ENCODE measurements at regions not wholly inside any gene's neighbourhood (a gene's known extent, or its start where the extent isn't known, plus 50 kb on each side); places are given as distances from the start of the nearest gene placed in this dataset.
A peak's percentile ranks its signal among the peaks of the same experiment; 100 is the strongest.

DNA sequence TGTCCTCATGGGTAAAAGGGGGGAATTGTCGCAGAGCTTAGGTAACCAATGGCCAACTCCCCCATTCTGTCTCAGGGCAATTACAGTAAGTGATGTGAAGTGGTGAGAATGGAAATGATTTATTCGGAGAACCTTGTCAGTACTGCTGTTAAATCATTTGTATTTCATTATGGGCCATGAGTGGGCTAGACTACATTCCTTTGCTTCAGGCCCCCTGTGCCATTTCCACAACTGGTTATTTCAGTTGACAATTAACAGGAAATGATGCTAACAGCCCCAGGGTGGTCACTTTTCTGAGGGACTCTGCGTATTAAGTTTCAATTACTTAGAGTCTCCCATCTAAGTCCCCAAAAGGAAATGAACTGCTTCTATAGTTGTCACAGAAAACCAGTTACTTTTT, 653.7 kb downstream of the CCDC171 start:
- POLR2A ChIA-PET: no interaction called here
- ATAC-seq (no peak), DNase-seq (no peak)
- Mint-ChIP-seq H3K4me1 (peaks cover 10 to 12% (median 11%) of the 10 kb centered on the region in 4 donors), H3K27ac (no peak overlapping the region), H3K36me3 (no peaks in the 10 kb centered on the region), H3K9me3 (peaks cover 0 to 14% (median 2%) of the 10 kb centered on the region in 9 donors), H3K27me3 (peaks cover 0 to 2% (median 0%) of the 10 kb centered on the region in 5 donors), H3K4me3 (no peak overlapping the region)

DNA sequence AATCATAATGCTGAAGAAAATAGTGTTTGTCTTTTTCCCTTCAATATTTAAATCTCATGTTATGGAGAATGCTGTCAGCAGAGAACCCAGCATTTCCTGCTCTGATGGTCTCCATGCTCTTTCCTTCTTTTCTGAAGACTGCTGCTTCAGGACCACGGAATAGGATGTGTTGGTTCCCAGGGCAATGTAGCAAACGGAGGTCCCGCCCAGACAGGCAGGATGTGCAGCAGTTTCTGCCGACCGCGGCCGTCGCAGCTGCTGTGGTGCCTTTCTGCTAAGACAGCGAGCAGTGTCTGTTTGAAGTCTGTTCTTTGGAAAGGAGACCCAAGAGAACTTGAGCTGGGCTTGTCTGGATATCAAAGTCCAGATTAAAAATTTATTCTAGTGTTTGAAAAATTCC, 654.3 kb downstream of the CCDC171 start:
- peaks cover 0 to 20% (median 2%) of the 10 kb centered on the region in 9 donors for H3K9me3 Mint-ChIP-seq
- peaks cover 10 to 12% (median 11%) of the 10 kb centered on the region in 4 donors for H3K4me1 Mint-ChIP-seq
- H3K36me3 Mint-ChIP-seq: no peaks in the 10 kb centered on the region
- peak overlapping the region in 9 of 10 donors; percentile 30 to 73 (median 68) for H3K4me3 Mint-ChIP-seq
- peak overlapping the region in 6 of 10 donors; percentile 26 to 84 (median 78) for H3K27ac Mint-ChIP-seq
- peaks cover 0 to 4% (median 0%) of the 10 kb centered on the region in 5 donors for H3K27me3 Mint-ChIP-seq
- ATAC-seq (peak; percentile 73 to 81), DNase-seq (peak in 6 of 10 donors; percentile 3 to 36 (median 30))
- POLR2A ChIA-PET: no interaction called here

DNA sequence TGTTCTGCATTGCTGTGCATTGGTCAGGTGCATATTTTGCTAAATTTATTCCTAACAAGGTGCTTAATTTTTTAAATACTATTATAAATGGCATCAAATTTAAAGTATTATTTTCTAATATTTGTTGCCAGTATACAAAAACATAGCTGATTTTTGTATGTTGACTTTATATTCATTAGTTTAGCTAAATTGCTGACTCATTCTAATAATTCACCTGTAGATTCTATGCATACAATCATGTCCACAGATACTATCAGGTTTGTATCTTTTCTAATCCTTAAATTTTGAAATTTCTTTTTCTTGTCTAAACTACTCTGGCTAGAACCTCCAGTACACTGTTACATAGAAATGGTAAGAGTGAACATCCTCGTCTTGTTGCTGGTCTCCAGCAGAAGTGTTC, 657.6 kb downstream of the CCDC171 start:
- Mint-ChIP-seq H3K4me1 (peaks cover 8 to 12% (median 11%) of the 10 kb centered on the region in 4 donors), H3K36me3 (no peaks in the 10 kb centered on the region), H3K9me3 (peaks cover 0 to 18% (median 2%) of the 10 kb centered on the region in 9 donors), H3K4me3 (no peak overlapping the region), H3K27ac (no peak overlapping the region), H3K27me3 (peaks cover 0 to 4% (median 0%) of the 10 kb centered on the region in 5 donors)
- DNase-seq (no peak), ATAC-seq (no peak)
- POLR2A ChIA-PET: no interaction called here

DNA sequence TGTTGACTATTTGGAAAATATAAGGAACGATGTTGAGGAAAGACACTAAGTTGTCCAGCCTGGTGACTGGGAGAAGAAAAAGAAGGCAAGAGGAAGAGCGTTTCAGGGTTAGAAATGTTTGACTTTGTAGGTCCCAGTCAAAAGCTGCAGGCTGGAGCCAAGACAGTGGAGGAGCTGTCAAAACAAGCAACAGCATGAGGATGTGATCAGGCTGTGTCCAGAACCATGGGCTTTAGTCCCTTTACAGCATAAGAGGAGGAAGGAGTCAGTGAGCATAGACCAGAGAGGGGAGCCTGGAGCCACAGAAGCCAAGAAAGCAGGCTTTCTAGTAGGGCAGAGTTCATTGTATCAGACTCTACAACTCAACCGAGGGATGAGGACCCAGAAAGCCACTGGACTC, 658.5 kb downstream of the BNC2 start:
- DNase-seq (no peak), ATAC-seq (no peak)
- H3K4me1 Mint-ChIP-seq: peaks cover 4 to 8% (median 7%) of the 10 kb centered on the region in 4 donors
- H3K4me3 Mint-ChIP-seq: no peak overlapping the region
- H3K27me3 Mint-ChIP-seq: peaks cover 0 to 4% (median 0%) of the 10 kb centered on the region in 5 donors
- no peaks in the 10 kb centered on the region for H3K36me3 Mint-ChIP-seq
- no peak overlapping the region for H3K27ac Mint-ChIP-seq
- POLR2A ChIA-PET: no interaction called here
- peaks cover 0 to 13% (median 0%) of the 10 kb centered on the region in 9 donors for H3K9me3 Mint-ChIP-seq

DNA sequence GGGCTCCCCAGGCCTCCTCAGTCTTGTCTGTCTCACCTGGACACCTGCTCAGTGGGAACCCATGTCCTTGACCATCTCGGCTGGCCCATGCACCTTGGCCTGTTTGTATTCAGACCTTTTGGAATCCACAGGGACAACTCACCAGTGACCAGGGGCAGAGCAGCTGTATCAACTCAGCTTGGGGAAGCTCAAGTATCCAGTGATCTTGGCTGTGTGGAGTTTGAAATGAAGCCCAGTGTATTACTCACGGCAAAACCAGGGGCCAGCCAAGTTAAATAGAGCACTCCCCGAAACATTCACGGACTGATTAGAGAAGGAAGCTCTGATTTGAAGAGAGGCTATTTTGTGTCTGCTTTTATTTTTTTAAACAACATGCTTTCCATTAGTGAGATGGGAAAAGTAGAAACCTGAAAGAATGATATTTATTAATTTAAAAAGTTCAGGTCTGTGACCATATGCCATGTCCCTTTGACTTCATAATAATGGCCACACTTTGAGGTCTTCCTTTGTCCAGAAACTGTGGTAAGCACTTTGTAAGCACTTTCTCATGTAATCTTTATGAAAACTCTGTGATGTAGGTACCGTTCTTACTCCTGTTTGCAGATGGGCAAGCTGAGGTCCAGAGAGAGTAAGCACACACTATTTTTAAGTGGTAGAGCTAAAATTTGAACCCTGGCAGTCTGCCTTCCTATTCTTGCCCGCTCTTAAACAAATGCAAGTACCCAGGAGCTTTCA, 656.5 kb downstream of the BNC2 start:
- H3K27me3 Mint-ChIP-seq: peaks cover 0 to 11% (median 5%) of the 10 kb centered on the region in 5 donors
- no peak overlapping the region for H3K27ac Mint-ChIP-seq
- no peaks in the 10 kb centered on the region for H3K36me3 Mint-ChIP-seq
- POLR2A ChIA-PET: no interaction called here
- H3K4me1 Mint-ChIP-seq: no peaks in the 10 kb centered on the region
- no peak for ATAC-seq
- H3K9me3 Mint-ChIP-seq: peaks cover 0 to 13% (median 0%) of the 10 kb centered on the region in 9 donors
- no peak overlapping the region for H3K4me3 Mint-ChIP-seq
- no peak for DNase-seq

DNA sequence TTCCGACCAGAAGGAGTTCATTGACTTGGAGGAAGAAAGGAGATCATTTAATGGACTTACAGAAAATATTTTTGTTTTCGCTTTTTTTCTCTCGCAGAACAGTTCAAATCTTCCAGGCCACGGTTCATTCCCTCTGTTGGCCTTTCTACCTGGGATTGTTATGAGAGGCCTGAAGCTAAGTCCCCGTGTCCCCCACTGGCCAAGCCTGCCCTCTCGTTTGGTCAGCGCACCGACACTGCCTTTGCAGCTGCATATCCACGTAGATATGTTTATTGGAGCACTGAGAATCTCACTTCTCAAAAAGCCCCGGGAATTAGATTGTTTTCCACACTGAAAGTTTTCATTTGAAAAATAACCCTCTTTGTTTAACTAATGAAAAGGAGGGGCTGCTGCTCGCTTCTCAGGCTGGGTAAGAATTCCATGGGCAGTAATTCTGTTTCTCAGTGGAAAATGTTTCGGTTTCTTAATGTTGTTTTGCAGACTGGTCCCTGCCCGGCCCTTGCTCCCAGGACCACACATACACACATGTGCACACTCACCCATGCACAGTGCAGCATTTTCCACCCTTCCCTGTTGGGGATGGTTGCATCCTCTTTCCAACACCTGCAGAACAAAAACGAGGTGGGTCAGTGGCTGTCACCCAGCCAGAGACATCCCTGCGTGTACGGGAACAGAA, 655.7 kb downstream of the BNC2 start:
- Mint-ChIP-seq H3K9me3 (peaks cover 0 to 13% (median 0%) of the 10 kb centered on the region in 9 donors), H3K4me1 (no peaks in the 10 kb centered on the region), H3K36me3 (no peaks in the 10 kb centered on the region), H3K4me3 (no peak overlapping the region), H3K27ac (no peak overlapping the region), H3K27me3 (peaks cover 1 to 20% (median 5%) of the 10 kb centered on the region in 5 donors)
- DNase-seq (no peak), ATAC-seq (no peak)
- POLR2A ChIA-PET: no interaction called here

DNA sequence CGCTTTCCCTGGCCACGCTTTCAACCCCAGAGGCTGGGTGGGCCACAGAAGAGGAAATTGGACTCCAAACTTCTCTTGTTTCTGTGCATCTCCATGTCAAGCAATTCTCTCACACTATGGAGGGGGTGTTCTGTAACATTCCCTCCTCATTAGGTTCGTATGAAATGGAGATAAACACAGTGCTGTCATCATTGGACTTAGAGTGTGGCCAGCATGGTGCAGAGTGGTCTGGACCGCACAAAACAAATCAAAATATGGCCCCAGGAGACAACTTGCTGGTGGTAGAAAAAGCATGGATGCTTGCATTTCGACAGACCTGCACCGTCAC, 655.2 kb downstream of the BNC2 start:
- H3K9me3 Mint-ChIP-seq: peaks cover 0 to 13% (median 0%) of the 10 kb centered on the region in 9 donors
- no peak overlapping the region for H3K27ac Mint-ChIP-seq
- H3K36me3 Mint-ChIP-seq: no peaks in the 10 kb centered on the region
- DNase-seq (no peak), ATAC-seq (no peak)
- H3K27me3 Mint-ChIP-seq: peaks cover 1 to 21% (median 5%) of the 10 kb centered on the region in 5 donors
- POLR2A ChIA-PET: no interaction called here
- no peaks in the 10 kb centered on the region for H3K4me1 Mint-ChIP-seq
- no peak overlapping the region for H3K4me3 Mint-ChIP-seq

DNA sequence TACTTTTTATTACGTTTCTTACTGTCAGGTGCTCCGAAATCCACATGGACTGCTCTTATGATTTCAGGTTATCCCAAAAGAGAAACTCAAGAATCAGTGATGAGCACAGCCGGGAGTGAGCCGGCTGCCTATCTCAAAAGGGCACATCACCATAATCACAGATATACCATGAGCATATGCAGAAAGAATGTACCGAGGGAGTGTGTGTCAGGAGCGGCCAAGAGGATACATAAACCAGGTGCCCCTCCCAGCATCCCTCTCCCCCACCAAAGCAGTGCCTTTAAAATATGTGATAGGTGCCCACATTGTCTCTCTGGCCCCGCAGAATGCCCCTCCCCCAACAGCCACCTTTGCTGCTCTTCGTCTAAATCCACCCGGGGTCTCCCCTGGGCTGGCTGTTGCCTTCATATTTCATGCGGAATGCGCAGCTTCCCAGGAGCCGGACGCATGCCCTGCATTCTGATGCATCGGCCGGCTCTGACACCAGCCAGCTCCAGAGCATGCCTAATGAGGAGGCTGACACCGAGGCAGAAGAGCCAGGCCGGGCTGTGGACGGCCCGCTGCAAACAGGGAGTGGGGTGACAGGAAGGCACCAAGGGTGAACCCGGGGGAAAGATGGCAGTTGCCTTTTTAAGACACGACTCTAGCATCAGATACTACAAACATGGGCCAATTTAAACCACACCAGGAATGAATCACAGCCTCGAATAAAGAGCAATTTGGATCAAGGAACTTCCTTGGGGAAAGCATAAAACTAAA, 652.3 kb downstream of the BNC2 start:
- no peak overlapping the region for H3K4me3 Mint-ChIP-seq
- no peak for DNase-seq
- H3K27ac Mint-ChIP-seq: no peak overlapping the region
- H3K4me1 Mint-ChIP-seq: peaks cover 0 to 6% (median 0%) of the 10 kb centered on the region in 4 donors
- no peaks in the 10 kb centered on the region for H3K36me3 Mint-ChIP-seq
- POLR2A ChIA-PET: no interaction called here
- peaks cover 5 to 37% (median 9%) of the 10 kb centered on the region in 5 donors for H3K27me3 Mint-ChIP-seq
- ATAC-seq: no peak
- no peaks in the 10 kb centered on the region for H3K9me3 Mint-ChIP-seq

- DNase-seq (no peak), ATAC-seq (no peak)
- Mint-ChIP-seq H3K27me3 (peaks cover 5 to 37% (median 6%) of the 10 kb centered on the region in 5 donors), H3K9me3 (peaks cover 0 to 4% (median 0%) of the 10 kb centered on the region in 9 donors), H3K4me3 (no peak overlapping the region), H3K36me3 (no peaks in the 10 kb centered on the region), H3K4me1 (peaks cover 0 to 6% (median 0%) of the 10 kb centered on the region in 4 donors), H3K27ac (no peak overlapping the region)
- POLR2A ChIA-PET: no interaction called here
Observed at GRCh38 chr9:16221366-16221765, 649.1 kb downstream of the BNC2 start.

DNA sequence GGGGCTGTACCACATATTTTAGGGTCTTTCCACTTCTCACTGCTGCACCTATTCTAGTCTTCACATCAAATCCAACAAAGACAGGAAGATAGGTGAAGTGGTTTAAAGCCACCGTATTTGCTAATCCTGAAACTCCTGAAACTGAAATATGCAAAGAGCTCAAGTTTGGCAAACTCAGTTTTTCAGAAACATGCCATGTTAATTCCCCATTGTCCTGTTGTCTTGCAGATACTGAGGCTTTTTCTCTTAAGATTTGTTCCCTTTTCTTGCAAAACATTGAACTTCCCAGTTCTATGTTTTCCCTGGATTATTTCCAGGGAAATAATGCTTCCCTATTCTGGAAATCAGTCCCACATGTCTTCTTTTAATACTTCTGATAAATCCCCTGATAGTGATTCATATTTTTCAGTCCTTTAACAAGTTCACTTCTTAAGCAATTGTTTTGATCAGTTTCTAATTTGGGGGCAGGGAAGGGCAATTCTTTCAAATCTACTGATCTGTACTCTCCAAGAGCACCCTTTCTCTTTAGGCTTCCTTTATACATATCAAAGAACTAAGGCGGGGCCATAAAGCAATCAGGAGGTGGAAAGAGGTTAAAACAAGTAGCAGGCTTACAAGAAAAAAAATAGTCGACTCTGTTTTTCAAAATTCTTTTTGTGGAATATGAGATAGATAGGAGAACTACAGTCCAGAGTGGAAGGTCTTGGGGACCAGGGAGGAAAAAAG, 648.5 kb downstream of the BNC2 start:
- H3K4me1 Mint-ChIP-seq: peaks cover 0 to 6% (median 0%) of the 10 kb centered on the region in 4 donors
- H3K27me3 Mint-ChIP-seq: peaks cover 5 to 37% (median 6%) of the 10 kb centered on the region in 5 donors
- ATAC-seq (no peak), DNase-seq (no peak)
- POLR2A ChIA-PET: no interaction called here
- no peak overlapping the region for H3K4me3 Mint-ChIP-seq
- H3K36me3 Mint-ChIP-seq: no peaks in the 10 kb centered on the region
- H3K27ac Mint-ChIP-seq: no peak overlapping the region
- peaks cover 0 to 4% (median 0%) of the 10 kb centered on the region in 9 donors for H3K9me3 Mint-ChIP-seq

DNA sequence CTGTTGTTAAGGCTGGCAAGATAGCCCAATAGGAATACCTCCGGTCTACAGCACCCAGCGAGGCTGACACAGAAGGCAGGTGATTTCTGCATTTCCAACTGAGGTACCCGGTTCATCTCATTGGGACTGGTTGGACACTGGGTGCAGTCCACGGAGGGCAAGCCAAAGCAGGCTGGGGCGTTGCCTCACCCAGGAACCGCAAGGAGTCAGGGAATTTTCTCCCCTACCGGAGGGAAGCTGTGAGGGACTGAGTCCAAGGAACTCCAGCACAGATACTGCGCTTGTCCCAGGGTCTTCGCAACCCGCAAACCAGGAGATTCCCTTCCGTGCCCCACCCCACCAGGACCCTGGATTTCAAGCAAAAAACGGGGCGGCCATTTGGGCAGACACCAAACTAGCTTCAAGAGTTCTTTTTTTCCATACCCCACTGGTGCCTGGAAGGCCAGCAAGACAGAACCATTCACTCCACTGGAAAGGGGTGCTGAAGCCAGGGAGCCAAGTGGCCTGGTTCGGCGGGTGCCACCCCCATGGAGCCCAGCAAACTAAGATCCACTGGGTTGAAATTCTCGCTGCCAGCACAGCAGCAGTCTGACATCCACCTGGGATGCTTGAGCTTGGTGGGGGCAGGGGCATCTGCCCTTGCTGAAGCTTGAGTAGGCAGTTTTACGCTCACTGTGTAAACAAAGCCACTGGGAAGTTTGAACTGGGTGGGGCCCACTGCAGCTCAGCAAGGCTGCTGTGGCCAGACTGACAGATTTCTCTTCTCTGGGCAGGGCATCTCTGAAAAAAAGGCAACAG, 647.2 kb downstream of the BNC2 start:
- peaks cover 0 to 6% (median 0%) of the 10 kb centered on the region in 4 donors for H3K4me1 Mint-ChIP-seq
- no peak for ATAC-seq
- H3K4me3 Mint-ChIP-seq: no peak overlapping the region
- H3K27me3 Mint-ChIP-seq: peaks cover 5 to 33% (median 6%) of the 10 kb centered on the region in 5 donors
- no peak for DNase-seq
- no peaks in the 10 kb centered on the region for H3K36me3 Mint-ChIP-seq
- POLR2A ChIA-PET: no interaction called here
- peaks cover 0 to 6% (median 0%) of the 10 kb centered on the region in 9 donors for H3K9me3 Mint-ChIP-seq
- H3K27ac Mint-ChIP-seq: no peak overlapping the region

GRCh38 chr9:16230731-16231130, 639.7 kb downstream of the BNC2 start:
- POLR2A ChIA-PET: interaction anchor here (0.6 kb wide), 1 partner anchor 262 kb away, joined by 3 read pairs; no protein-coding TSS in a partner anchor
- H3K27ac Mint-ChIP-seq: no peak overlapping the region
- peaks cover 0 to 8% (median 0%) of the 10 kb centered on the region in 3 donors for H3K36me3 Mint-ChIP-seq
- no peak overlapping the region for H3K4me3 Mint-ChIP-seq
- DNase-seq: no peak
- ATAC-seq: no peak
- no peaks in the 10 kb centered on the region for H3K4me1 Mint-ChIP-seq
- peaks cover 0 to 25% (median 11%) of the 10 kb centered on the region in 9 donors for H3K9me3 Mint-ChIP-seq
- no peaks in the 10 kb centered on the region for H3K27me3 Mint-ChIP-seq

All from naive thymus-derived CD8-positive, alpha-beta T cell (primary cell).